AG04450 (cell line): ENCODE measurements at regions not wholly inside any gene's neighbourhood (a gene's known extent, or its start where the extent isn't known, plus 50 kb on each side); places are given as distances from the start of the nearest gene placed in this dataset.

ENCODE experiments used
- CTCF ChIA-PET: fragments of 300-600, 350-600 bp; formaldehyde crosslinking; extraction: SDS; loops from one replicate; lab custom pipeline; 2022; ENCODE audit warnings: antibody characterized with exemption, inconsistent platforms; lab: Charles Lee
- POLR2A ChIA-PET: fragments of 350-600 bp; formaldehyde crosslinking; extraction: SDS; loops from one replicate; lab custom pipeline; 2021; ENCODE audit warnings: antibody characterized with exemption, inconsistent platforms; lab: Yijun Ruan, JAX
- DNase-seq: peaks from one replicate; pipeline ENCODE4 v3.0.0-alpha.2; 2011; ENCODE audit warnings: low read depth, low spot score
- H3K27ac ChIP-seq: one replicate; pipeline ENCODE4 v1.5.1; 2012; ENCODE audit warnings: low read depth, low read length, control low read depth
- H3K27me3 ChIP-seq: one replicate; pipeline ENCODE4 v1.6.0; 2012; ENCODE audit warnings: low read length; ENCODE audit not compliant: control insufficient read depth, insufficient read depth
- H3K4me3 ChIP-seq: 2 replicates; pipeline ENCODE4 v1.5.1; 2011; ENCODE audit warnings: mild to moderate bottlenecking, low read depth, low read length, control low read depth
- H3K9me3 ChIP-seq: 2 replicates; pipeline ENCODE4 v1.5.1; 2012; ENCODE audit warnings: low read length; ENCODE audit not compliant: control insufficient read depth, insufficient read depth
- TF ChIP-seq, protein P1 (sequence below): IDR thresholded peaks from 2 replicates; pipeline ENCODE4 v1.5.1; 2011; ENCODE audit warnings: low read depth, low read length, control low read depth, inconsistent platforms

DNA sequence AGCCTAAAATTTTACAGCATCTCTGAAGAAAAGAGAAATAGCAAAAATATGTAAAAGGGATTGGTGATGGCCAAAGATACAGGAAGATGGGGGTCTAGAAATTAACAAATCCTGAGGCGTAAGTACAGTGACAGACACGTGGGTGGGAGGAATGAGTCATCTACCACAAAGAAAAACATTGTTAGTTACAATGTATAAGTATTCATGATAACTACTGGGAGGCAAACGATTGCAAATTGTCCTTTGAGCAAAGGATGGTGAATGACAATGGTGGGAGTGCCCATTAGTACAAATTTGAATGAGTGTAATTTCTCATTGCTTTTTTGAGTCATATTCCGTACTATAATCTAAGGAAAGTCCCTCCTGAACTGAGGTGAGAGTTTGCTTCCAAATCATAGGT lies 809.0 kb upstream of the FAM98A start:
- TF ChIP-seq, protein P1, sequence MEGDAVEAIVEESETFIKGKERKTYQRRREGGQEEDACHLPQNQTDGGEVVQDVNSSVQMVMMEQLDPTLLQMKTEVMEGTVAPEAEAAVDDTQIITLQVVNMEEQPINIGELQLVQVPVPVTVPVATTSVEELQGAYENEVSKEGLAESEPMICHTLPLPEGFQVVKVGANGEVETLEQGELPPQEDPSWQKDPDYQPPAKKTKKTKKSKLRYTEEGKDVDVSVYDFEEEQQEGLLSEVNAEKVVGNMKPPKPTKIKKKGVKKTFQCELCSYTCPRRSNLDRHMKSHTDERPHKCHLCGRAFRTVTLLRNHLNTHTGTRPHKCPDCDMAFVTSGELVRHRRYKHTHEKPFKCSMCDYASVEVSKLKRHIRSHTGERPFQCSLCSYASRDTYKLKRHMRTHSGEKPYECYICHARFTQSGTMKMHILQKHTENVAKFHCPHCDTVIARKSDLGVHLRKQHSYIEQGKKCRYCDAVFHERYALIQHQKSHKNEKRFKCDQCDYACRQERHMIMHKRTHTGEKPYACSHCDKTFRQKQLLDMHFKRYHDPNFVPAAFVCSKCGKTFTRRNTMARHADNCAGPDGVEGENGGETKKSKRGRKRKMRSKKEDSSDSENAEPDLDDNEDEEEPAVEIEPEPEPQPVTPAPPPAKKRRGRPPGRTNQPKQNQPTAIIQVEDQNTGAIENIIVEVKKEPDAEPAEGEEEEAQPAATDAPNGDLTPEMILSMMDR = no peak
- peaks cover 9% of the 10 kb centered on the region for H3K9me3 ChIP-seq
- H3K27ac ChIP-seq = no peak overlapping the region
- POLR2A ChIA-PET = no interaction called here
- no peaks in the 10 kb centered on the region for H3K27me3 ChIP-seq
- no peak for DNase-seq
- CTCF ChIA-PET = no interaction called here
- no peak overlapping the region for H3K4me3 ChIP-seq

DNA sequence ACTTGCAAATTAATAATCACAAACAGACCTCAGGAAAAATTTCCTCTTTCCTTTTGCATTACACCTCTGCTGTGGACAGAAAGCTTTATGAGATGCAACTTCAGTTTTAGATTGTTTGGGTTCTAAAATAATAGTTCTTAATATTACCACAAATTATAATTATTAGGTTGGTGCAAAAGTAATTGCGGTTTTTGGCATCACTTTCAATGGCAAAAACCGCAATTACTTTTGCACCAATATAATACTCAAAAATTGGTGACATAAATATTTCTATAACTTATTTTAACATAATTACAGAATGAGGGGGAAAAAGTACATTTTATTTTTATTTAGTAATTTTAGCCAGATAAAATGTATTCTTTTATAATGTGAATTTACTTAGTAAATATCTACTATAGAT lies 804.4 kb upstream of the FAM98A start:
- TF ChIP-seq, protein P1 = no peak
- ChIA-PET POLR2A (no interaction called here), CTCF (no interaction called here)
- Histone ChIP-seq H3K4me3 (no peak overlapping the region), H3K27ac (no peak overlapping the region), H3K9me3 (peaks cover 9% of the 10 kb centered on the region), H3K27me3 (no peaks in the 10 kb centered on the region)
- no peak for DNase-seq

DNA sequence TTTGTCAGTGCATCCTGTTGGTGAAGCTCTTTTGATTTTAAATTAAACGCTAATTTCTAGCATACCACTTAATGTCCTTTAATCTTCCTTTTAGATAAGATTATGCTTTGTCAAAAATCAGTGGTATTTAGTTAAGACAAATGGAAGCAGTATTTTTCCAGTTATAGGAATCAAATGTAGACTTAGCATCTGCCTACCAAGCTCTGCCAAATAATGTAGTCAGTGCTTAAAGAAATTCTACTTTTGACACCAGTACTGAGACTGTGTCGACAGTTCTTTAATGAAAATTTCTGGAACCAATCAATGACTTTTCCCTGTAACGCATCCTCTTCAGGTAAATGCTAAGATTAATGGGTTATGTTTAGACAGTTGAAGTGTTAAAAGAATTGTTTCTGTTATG lies 803.3 kb upstream of the FAM98A start:
- peaks cover 9% of the 10 kb centered on the region for H3K9me3 ChIP-seq
- TF ChIP-seq, protein P1 = no peak
- DNase-seq = no peak
- no peak overlapping the region for H3K4me3 ChIP-seq
- ChIA-PET CTCF (no interaction called here), POLR2A (no interaction called here)
- H3K27ac ChIP-seq = no peak overlapping the region
- H3K27me3 ChIP-seq = no peaks in the 10 kb centered on the region

DNA sequence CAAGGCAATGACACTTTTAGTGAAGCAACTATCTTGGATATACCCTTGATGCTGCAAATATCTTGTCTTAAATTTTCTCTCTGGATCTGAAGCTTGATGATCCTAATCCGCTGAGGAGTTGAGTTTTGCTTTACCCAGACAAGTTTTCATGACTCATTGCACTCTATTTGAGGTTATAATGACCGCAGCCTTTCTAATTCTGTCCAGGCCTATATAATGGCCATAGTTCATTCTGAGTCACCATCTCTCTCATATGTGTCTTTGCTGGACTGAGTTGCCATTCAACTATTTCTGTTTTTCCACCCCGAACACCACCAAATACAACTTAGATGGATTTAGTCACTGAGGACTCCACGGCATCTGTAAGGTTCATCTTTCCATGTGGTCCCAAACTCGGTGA lies 802.1 kb upstream of the FAM98A start:
- Histone ChIP-seq H3K4me3 (no peak overlapping the region), H3K9me3 (peaks cover 4% of the 10 kb centered on the region), H3K27me3 (no peaks in the 10 kb centered on the region), H3K27ac (no peak overlapping the region)
- ChIA-PET CTCF (no interaction called here), POLR2A (no interaction called here)
- DNase-seq = no peak
- TF ChIP-seq, protein P1 = no peak

DNA sequence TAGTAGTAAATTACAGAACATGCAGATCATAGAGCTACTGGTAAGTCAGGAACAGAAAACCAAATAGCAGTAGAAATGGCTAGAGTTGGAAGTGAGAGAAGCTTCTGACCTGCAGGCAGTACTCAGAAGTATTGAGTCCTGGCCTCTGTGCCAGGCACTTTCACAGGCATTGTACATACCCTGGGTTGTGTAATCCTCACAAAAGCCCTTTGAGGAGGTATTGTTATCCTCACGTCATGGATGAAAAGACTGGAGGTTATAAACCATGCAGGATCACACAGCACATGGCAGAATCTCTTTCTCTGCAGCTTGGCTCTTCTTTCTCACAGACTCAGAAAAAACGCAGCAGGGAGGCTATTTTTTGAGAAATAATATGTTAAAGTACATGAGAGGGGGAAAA lies 789.3 kb upstream of the FAM98A start:
- Histone ChIP-seq H3K27me3 (no peaks in the 10 kb centered on the region), H3K27ac (no peak overlapping the region), H3K9me3 (peaks cover 17% of the 10 kb centered on the region), H3K4me3 (no peak overlapping the region)
- ChIA-PET CTCF (no interaction called here), POLR2A (no interaction called here)
- TF ChIP-seq, protein P1 = no peak
- DNase-seq = no peak
